Left lobe of liver (tissue), 2 donors: ENCODE measurements at regions not wholly inside any gene's neighbourhood (a gene's known extent, or its start where the extent isn't known, plus 50 kb on each side); places are given as distances from the start of the nearest gene placed in this dataset.
"Not testable (repeated sequence)": the region's sequence is repeated elsewhere in the genome, so short reads cannot be mapped to it uniquely, and the experiment has no call there.

Source experiments
- ATAC-seq: fragments of 200-7000 bp; cut with Tn5 transposase; one replicate; pipeline ENCODE4 v1.9.1; 2020; ENCODE audit warnings: mild to moderate bottlenecking, moderate library complexity
- DNase-seq: peaks from one replicate; pipeline ENCODE4 v3.0.0-alpha.2; 2020; ENCODE audit warnings: low spot score
- donor health status: DM: no; HTN: no; CAD: no; lungs with moderate emphysema.
- donor health status: DM: no; HTN: yes; CAD: no.

DNA sequence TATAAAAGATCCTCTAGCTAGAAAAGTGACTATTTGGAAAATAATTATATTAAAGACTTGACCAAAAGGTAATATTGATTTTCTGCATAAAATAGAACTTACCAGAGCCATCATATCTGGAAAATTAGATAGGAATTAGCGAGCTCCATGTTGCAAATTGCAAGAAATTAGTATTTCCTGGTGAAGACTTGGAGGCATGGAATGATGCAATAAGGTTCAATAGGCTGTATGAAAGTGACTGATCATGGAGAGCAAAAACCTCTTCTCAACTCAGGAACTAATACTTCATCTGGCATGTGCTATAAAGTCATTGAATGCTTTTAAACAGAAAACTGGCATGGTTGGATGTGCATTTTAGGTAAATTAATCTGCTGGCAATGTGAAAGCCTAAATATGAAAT, 66.3 kb upstream of the UFM1 start:
- ATAC-seq (no peak), DNase-seq (no peak)

DNA sequence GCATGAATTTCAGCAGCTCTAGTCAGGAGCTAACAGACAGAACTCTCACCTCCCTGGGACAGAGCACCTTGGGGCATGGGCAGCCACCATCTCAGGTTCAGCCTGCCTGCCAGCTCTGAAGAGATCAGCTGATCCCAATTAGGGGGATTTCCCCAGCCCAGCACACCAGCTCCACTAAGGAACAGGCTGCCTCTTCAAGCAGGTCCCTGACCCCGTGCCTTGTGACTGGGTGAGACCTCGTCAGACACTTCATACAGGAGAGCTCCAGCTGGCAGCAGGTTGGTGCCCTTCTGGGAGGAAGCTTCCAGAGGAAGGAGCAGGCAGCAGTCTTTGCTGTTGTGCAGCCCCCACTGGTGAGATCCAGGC, 84.5 kb upstream of the UFM1 start:
- ATAC-seq: no peak

DNA sequence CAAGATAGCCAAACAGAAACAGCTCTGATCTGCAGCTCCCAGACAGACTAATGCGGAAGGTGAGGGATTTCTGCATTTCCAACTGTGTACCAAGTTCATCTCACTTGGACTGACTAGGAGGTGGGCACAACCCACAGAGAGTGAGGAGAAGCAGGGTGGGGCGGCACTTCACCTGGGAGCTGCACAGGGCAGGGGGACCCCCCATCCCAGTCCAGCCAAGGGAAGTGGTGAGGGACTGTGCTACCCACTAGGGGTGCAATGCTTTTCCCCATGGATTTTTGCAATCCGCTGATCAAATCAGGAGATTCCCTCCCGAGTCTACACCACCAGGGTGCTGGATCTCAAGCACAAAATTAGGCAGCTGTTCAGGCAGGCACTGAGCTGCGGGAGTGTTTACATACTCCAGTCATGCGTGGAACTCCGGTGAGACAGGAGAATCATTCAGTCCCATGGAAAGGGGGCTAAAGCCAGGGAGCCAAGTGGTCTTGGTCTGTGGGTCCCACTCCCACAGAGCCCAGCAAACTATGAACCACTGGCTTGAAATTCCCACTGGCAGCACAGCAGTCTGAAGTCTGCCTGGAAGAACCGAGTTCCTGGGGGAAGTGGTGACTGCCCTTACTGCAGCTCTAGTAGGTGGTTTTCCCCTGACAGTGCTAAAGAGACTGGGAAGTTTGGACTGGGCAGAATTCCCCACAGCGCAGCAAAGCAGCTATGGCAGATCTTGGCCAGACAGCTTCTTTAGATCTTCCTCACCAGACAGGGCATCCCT, 85.1 kb upstream of the UFM1 start:
- DNase-seq (no peak), ATAC-seq (no peak)

More for the DNA sequence above, 84.5 kb upstream of the UFM1 start:
- no peak for DNase-seq

DNA sequence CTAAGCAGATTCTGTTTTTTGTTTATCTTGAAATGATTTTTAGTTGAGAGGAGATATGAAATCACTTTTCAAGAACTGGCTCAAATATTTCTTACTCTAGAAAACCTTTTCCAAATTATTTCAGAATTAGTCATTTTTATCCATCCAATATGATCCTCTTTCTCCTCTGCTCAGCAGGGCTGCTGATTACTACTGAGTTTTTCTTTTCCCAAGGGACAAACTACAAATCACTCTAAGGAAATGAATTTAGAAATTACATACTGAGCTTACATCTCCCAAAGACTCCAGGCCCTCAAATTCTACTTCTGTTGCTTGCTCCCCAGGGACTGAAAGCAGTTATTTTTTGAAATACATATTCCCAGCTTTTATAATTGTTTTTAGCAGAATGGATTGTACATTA, 87.4 kb upstream of the UFM1 start:
- no peak for DNase-seq
- ATAC-seq: no peak

DNA sequence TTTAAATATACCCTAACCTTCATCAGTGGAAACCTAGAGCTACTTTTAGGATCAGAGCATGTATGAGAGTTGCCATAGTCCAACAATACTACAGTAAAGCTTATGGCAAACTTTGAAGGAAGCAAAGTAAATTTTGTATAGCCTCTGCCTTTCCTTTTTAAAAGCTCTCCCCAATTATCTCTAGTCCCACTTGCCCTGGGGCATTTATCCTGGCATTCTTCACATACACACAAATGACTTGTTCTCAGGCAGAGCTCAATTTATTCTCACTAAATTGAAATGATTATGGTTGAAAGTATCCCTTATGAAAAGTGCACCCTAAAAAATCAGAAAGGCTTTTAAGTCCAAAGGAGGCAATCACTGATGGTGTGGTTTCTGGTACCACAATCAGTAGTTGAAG, 94.1 kb upstream of the UFM1 start:
- ATAC-seq (no peak), DNase-seq (no peak)

DNA sequence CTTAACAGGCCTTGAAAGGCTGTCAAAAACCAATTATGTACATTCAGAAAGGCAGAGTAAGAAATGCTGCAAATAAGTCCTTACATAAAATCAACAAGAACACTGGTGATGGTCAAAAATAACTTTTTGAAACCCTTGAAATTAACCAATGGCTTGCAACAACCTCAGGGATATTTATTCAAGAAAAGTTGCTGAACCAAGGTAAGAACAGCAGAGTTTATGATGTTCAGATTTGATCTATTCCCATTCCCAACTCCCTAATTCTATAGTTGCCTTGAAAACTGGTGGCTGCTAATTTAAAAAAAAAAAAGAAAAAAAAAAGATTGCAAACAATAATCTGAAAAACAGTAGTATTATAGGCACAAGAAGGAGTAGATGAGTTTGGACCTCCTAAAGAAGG, 109.8 kb upstream of the UFM1 start:
- DNase-seq: no peak
- no peak for ATAC-seq

DNA sequence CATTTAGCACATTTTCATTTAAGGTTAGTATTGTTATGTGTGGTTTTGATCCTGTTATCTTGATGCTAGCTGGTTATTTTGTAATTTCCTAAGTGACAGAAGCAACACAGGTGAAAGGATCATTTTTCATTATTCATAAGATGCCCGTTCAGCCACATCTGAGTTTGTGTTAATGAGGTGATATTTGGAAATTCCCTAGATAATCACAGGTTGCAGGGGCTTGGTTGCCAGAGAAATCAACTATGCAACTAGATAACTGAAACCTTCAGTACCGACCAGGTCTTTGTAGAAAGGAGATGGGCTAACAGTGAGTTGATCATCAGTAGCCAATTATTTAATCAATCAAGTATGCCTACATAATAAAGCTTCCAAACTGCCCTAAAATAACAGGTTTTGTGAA, 121.3 kb upstream of the UFM1 start:
- ATAC-seq: no peak
- no peak for DNase-seq

DNA sequence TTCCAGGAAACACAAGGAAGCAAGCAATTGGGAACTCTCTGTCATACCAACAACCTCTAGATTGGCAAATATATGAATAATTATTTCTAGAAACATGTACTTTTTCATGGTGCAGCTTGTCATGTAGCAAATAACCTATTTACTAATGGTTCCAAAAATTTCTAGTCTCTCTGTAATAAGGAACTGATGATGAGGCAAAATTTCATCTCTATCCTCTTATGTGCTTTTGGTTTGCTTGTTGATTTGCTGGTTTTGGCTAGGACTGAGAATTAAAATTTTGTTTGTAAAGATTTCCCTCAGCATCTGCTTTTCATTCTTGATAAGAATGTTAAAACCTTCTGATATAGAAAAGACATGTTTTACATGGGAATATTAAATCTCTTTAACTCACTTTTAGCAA, 123.2 kb upstream of the UFM1 start:
- ATAC-seq (no peak), DNase-seq (no peak)

DNA sequence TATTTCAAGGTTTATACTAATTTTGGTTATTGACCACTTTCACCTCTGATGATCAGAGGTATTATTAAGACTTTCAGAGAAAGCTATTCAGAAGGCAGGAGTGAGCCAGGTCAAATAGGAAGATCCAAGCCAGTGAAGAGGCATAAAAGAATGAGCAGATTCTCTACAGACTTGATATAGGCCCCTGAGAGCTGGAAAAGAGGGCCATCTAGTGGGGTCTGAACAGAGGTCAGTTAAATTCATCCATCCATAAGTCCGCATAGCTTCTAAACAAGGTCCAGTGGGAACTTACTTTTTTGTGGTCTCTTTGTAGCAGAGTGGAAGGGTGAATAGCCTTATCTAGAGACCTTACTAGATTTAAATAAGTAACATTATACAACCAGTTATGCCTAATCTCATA, 126.6 kb upstream of the UFM1 start:
- DNase-seq (no peak), ATAC-seq (peak; percentile 32)

DNA sequence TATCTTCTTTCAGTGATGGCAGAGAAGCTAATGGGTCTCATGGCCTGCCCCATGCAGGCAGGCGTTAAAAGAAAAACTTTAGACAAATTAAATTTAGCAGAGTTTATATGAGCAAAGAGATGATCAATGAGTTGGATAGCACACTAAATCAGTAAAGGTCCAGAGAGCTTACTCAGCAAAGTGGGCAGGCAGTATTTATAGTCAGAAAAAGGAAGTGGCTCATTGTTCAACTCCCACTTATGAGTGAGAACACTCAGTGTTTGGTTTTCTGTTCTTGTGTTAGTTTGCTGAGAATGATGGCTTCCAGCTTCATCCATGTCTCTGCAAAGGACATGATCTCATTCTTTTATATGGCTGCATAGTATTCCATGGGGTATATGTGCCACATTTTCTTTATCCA, 128.5 kb upstream of the UFM1 start:
- DNase-seq, ATAC-seq: not testable (repeated sequence)

DNA sequence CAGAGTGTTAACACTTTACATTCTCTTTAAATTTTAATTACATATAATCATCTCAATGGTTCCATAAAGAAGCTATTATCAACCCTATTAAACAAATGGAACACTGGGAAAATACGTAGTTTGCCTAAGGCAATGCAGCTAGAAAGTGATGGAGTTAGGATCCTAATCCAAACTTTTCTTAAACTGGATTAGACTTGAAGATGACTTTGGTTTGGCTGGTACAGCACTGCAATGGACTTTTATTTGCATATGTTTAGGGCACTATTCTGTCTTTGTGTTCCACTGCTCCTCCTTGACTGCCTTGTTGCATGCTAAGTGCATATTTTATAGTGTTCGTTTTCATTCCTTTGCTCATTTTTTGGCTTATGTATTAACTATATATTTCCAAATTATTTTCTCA, 133.5 kb upstream of the UFM1 start:
- DNase-seq: no peak
- no peak for ATAC-seq

DNA sequence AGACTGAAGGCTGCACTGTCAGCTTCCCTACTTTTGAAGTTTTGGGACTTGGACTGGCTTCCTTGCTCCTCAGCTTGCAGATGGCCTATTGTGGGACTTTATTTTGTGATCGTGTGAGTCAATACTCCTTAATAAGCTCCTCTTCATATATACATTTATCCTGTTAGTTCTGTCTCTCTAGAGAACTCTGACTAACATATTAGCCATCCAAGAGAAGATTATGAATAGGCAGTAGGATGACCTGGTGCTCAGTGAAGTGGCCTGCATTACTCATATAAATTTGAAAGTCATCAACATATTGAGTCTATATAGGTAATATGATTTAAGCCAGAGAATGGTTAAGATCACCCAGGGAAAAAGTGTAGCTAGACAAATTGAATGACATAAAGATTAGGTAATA, 136.3 kb upstream of the UFM1 start:
- DNase-seq: no peak
- no peak for ATAC-seq

DNA sequence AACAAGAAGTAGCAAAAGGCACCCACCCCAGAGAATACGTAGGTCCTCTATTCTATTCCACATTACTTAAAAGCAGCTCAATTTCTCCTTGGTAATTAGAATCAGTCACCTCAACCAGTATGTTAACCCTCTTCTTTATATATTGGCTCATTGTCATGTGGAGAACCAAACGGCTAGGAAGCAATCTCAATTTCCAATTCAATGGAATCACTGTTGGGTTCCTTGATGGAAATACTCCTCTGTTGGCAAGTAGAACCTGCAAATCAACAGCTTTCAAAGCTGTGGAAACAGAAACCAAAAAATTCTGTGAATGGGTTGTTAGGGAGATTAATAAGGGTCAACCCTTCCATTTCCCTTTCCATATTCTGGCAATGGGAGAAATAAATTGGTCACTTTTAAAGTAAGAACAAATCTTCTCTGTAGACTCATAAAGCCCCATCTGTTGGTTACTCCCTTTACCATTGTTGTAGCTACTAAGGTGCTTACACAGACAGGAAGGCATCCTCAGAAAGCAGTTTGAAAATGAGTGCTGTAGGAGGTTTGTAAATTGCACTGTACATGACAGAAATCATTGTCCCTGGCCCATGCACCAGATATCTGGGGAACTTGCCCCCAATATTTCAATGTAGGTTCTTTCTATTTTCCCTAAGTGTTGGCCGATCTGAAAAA, 138.6 kb upstream of the UFM1 start:
- DNase-seq (no peak), ATAC-seq (no peak)

DNA sequence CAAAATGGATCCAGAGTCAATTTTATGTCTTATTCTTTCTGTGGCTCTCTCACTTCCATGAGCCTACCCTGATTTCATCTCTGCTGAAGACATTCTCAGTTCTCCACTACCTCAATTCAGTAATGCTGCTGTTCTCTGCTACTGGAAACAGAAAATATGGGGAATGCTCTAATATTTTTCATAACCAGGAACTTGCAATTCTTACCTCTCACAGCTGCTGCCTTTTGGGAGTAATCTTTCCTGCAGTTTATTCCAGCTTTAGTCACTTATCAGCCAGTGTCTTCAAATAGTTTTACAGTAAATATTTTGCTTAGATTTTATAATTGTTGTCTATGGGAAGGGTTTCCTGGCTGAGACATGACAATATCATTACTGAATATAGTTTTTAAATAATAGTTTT, 145.1 kb upstream of the UFM1 start:
- ATAC-seq: no peak
- no peak for DNase-seq

DNA sequence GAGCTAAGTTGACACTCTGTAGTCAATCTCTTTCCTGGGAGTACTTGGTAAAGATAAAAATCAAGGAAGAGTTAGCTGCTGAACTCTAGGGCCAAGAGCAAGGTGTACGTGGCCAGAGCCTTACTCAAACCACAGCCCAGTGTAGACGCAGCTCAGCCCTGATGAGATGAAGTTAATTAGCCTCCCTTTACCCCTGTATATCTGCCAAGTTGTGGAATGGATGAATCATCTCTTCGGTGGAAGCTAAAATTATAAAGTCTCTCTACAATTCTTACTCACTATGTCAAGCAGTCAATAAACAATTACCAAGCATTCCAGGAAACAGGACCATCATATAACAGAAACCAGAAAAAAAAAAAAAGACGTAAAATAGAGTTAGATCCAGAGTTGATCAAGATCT, 146.9 kb upstream of the UFM1 start:
- ATAC-seq: no peak
- DNase-seq: no peak

DNA sequence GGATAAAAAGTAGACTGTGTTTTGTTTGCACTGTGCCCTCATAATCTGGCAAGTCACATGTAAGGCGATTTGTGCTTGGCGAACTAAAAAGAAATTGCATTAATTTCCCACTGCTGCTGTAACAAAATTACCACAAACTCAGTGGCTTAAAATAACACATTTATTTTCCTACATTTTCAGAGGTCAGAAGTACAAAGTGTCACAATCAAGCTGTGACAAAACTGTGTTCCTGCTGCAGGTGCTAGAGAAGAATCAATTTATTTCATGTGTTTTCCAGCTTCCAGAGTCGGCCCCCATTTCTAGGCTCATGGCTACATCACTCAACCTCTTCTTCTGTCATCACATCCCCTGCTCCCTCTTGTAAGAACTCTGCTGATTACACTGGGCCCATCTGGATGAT, 158.6 kb upstream of the UFM1 start:
- ATAC-seq: peak; percentile 85

DNA sequence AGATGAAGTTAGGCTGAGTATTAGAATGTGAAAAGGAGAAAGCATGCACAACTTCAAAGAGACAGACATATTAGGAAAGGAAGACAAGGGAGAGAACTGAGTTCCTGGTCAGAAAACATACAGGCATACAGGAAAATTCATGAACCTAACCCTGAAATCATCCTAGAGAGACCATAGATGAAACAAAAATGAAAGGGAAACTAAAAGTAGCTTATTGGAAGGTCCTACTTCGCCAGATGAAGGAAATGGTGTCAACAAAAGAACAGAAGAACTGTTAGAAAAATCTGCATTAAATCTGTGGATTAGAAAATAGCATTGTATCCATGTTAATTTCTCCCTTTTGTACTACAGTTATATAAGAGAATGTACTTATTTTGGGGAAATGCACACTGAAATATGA, 169.0 kb upstream of the UFM1 start:
- DNase-seq (no peak), ATAC-seq (peak; percentile 45)

More for the DNA sequence above, 158.6 kb upstream of the UFM1 start:
- DNase-seq: no peak

DNA sequence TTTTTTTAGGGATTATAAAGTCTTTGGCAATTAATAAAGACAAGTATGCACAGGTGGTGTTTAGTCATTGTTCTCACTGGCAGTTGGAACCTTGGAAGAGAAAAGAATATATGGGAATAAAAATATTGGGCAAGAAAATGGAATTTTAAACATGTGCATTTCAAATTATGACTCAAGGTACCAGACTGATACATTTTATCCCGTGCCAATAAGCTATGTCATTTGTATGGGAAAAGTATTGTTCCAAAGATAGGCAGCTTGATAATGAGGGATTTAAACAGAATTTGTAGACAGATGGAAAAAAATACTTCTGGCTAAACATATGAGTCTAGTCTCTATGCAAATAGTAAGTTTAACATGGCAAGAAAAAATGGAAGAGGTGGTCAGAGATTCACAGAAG, 169.5 kb upstream of the UFM1 start:
- ATAC-seq (no peak), DNase-seq (no peak)

DNA sequence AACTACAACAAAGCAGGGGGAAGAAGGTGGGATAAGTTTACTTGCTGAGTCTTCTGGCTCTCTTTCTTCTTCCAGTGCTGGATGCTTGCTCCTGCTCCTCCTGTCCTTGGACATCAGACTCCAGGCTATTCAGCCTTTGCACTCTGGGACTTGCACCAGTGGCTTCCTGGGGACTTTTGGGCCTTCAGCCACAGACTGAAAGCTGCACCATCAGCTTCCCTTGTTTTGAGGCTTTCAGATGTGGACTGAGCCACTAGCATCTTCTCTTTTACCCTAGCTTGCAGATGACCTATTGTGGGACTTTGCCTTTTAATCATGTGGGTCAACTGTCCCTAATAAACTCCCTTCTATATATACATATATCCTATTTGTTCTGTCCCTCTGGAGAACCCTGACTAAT, 173.0 kb upstream of the UFM1 start:
- DNase-seq (no peak), ATAC-seq (no peak)

DNA sequence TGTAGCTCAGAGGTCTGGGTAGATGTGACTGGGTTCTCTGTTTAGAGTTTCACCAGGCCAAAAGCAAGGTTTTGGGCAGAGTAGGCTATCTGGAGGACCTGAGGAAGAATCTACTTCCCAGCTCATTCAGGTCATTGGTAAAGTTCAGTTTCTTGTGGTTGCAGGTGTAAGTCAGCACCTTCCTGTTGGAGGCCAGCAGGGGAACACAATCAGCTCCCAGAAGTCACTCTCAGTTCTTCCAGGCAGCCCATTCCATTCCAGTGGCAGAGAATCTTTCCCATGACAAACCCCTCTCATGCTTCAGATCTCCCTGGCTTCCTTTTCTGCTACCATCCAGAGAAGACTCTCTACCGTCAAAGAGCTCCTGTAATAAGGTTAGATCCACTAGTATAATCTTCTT, 176.2 kb upstream of the UFM1 start:
- DNase-seq (no peak), ATAC-seq (no peak)

DNA sequence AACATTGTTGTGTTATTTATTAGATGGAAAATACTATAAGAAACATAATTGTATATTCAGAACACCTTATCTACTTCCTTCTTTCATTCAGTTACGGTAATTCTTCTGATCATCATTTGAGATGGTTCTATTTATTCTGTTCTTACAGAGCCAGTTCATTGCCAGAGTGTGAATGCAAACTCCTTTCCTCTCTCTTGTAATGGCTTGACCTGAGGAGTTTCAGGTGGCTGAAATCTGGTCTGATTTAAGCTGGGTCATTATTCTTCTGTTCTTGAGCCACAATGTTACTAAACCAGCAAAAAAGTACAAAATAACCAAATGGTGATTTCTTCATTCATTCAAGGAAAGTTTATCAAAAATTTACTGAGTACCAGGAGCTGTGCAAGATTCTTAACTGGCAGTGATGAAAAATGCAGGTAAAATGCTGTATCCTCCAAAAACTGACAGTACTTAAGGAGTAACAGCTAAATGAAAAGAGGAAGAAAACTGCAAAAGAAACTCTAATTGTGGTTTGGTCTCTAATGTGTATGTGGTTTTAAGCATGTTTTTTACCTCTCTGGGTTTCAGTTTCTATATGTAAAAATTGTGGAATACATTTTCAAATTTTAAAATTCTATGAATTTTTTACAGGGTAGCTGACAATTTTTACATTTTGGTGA, 182.4 kb upstream of the UFM1 start:
- no peak for DNase-seq
- no peak for ATAC-seq

DNA sequence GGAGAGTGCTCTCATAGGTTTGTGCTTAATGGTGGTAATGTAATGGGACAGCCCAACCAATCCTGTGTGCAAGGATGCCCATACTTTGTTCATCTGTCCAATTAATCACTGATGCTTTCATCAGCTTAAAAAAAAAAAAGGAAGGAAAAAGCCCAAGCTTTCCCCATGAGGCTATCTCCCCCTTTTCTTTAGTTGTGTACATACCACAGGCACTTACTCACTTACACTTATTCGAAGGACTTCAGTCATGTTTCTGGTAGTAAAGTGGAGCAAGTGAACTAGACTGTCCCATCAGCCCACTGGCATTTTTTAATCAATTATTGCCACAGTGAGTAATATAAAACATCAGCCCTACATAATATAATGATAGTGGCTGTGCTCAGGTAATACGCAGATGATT, 183.5 kb upstream of the UFM1 start:
- DNase-seq (no peak), ATAC-seq (no peak)
